ENCODE measurements at regions not wholly inside any gene's neighbourhood (a gene's known extent, or its start where the extent isn't known, plus 50 kb on each side); places are given as distances from the start of the nearest gene placed in this dataset.

GRCh38 chr11:96696731-96697130, 306.9 kb downstream of the JRKL start:
- TF ChIP-seq EZH2 (IDR thresholded peaks at IDR 0.05; ENCODE audit: borderline replicate concordance, low read length), result no peak
- no peak for TF ChIP-seq CTCF (IDR thresholded peaks at IDR 0.05; ENCODE audit: low read length)
